A673 (cell line): ENCODE measurements at regions not wholly inside any gene's neighbourhood (a gene's known extent, or its start where the extent isn't known, plus 50 kb on each side); places are given as distances from the start of the nearest gene placed in this dataset.

Experiments
- EZH2 ChIP-seq: fragments of 200-600 bp; sonication (generic); IDR thresholded peaks from 2 replicates; pipeline ENCODE4 v1.6.1; 2017; ENCODE audit warnings: borderline replicate concordance, low read depth, mild to moderate bottlenecking, mixed read lengths, antibody characterized with exemption, low read length; ENCODE audit not compliant: poor library complexity, severe bottlenecking
- TF ChIP-seq, protein P1 (sequence below): fragments of 300-800, 200-600 bp; sonication (generic); conservative IDR thresholded peaks from 2 replicates; pipeline ENCODE4 v1.5.1; 2017; ENCODE audit warnings: low read depth, mild to moderate bottlenecking, antibody characterized with exemption, low read length, moderate library complexity, mixed read lengths

DNA sequence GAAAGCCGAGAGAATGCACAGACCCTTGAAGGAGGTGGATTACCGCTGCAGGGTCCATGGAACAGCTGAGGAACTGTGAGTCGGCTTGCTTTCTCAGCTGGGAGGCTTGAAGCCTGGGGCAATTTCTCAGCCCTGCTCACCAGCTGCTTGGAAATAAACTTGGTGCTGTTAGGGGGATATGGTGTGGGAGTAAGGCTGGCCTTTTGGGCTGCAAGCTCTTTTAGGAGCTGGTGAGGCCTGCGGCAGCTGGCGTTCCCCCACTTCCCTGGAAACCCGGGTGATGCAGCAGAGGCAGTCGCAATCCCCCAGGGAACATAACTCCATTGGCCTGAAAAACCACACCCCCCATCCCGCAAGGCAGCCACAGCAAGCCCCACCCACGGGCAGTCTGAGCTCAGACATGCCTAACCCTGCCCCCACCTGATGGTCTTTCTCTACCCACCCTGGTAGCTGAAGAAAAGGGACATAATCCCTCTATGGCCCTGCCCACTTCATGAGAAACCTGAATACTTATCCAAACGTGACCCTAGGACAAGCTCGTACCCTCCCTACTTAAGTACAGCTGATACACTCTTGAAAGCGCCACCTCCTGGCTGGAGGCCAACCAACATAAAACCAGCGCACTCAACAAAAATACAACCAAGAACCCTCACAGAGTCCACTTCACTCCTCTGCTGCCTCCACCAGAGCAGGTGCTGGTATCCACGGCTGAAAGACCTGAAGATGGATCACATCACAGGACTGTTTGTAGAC lies 1995.8 kb downstream of the NCAM2 start:
- TF ChIP-seq, protein P1, sequence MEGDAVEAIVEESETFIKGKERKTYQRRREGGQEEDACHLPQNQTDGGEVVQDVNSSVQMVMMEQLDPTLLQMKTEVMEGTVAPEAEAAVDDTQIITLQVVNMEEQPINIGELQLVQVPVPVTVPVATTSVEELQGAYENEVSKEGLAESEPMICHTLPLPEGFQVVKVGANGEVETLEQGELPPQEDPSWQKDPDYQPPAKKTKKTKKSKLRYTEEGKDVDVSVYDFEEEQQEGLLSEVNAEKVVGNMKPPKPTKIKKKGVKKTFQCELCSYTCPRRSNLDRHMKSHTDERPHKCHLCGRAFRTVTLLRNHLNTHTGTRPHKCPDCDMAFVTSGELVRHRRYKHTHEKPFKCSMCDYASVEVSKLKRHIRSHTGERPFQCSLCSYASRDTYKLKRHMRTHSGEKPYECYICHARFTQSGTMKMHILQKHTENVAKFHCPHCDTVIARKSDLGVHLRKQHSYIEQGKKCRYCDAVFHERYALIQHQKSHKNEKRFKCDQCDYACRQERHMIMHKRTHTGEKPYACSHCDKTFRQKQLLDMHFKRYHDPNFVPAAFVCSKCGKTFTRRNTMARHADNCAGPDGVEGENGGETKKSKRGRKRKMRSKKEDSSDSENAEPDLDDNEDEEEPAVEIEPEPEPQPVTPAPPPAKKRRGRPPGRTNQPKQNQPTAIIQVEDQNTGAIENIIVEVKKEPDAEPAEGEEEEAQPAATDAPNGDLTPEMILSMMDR, result no peak
- no peak for TF ChIP-seq EZH2
